ENCODE measurements at regions not wholly inside any gene's neighbourhood (a gene's known extent, or its start where the extent isn't known, plus 50 kb on each side); places are given as distances from the start of the nearest gene placed in this dataset.

- H3K27ac Mint-ChIP-seq: no peak overlapping the region
- Histone ChIP-seq H3K4me3 (replicated peaks in 1 of 3; ENCODE audit: low read depth in 2 of 3, low read length in 3 of 3) (no peak overlapping the region), H3K27ac (ENCODE audit: low read depth in 1 of 2, low read length in 2 of 2) (no peak overlapping the region), H3K9ac (ENCODE audit: insufficient read depth, low read length, poor library complexity, severe bottlenecking) (no peak overlapping the region), H3K9me3 (replicated peaks in 1 of 2; ENCODE audit: control insufficient read depth in 1 of 2, insufficient read depth in 1 of 2, low read length in 2 of 2) (no peaks in the 10 kb centered on the region), H2AFZ (ENCODE audit: insufficient read depth, low read depth, low read length, poor library complexity, severe bottlenecking) (no peak overlapping the region), H3K4me1 (ENCODE audit: control insufficient read depth in 1 of 2, insufficient read depth in 2 of 2, low read length in 2 of 2) (no peaks in the 10 kb centered on the region), H3K36me3 (replicated peaks in 1 of 2; ENCODE audit: control insufficient read depth in 1 of 2, insufficient read depth in 2 of 2, low read length in 2 of 2) (no peaks in the 10 kb centered on the region), H4K20me1 (ENCODE audit: insufficient read depth, low read length) (no peaks in the 10 kb centered on the region), H3K4me2 (replicated peaks; ENCODE audit: extremely low read depth, low read length, poor library complexity, severe bottlenecking) (no peak overlapping the region), H3K79me2 (ENCODE audit: insufficient read depth, low read length) (no peaks in the 10 kb centered on the region), H3K27me3 (ENCODE audit: control insufficient read depth in 2 of 2, insufficient read depth in 2 of 2, low read length in 2 of 2) (no peaks in the 10 kb centered on the region)
- no peaks in the 10 kb centered on the region for H3K4me1 Mint-ChIP-seq
- intact Hi-C loops (cut with micrococcal nuclease): no loop called here
- no peak for TF ChIP-seq CTCF (IDR thresholded peaks at IDR 0.05)
- no peak overlapping the region for H3K4me3 Mint-ChIP-seq
- H3K9me3 Mint-ChIP-seq: no peaks in the 10 kb centered on the region
- no peaks in the 10 kb centered on the region for H3K36me3 Mint-ChIP-seq
- DNase-seq: no peak
- WGBS (ENCODE audit: insufficient coverage): 85% methylated on average over 6 of the region's 6 CpGs
- H3K27me3 Mint-ChIP-seq (ENCODE audit: low read depth in 3 of 3): no peaks in the 10 kb centered on the region
These were observed 150.2 kb upstream of the BMP4 start for GRCh38 chr14:54106661-54107377.

- no peaks in the 10 kb centered on the region for H3K27me3 ChIP-seq (ENCODE audit: control insufficient read depth in 2 of 2, insufficient read depth in 2 of 2, low read length in 2 of 2)
- no peak overlapping the region for H3K9ac ChIP-seq (ENCODE audit: insufficient read depth, low read length, poor library complexity, severe bottlenecking)
- no peaks in the 10 kb centered on the region for H3K4me1 ChIP-seq (ENCODE audit: control insufficient read depth in 1 of 2, insufficient read depth in 2 of 2, low read length in 2 of 2)
- H2AFZ ChIP-seq (ENCODE audit: insufficient read depth, low read depth, low read length, poor library complexity, severe bottlenecking): no peak overlapping the region
- no peaks in the 10 kb centered on the region for H3K79me2 ChIP-seq (ENCODE audit: insufficient read depth, low read length)
- no peaks in the 10 kb centered on the region for H4K20me1 ChIP-seq (ENCODE audit: insufficient read depth, low read length)
- no peak overlapping the region for H3K4me3 ChIP-seq (replicated peaks in 1 of 3; ENCODE audit: low read depth in 2 of 3, low read length in 3 of 3)
- no peaks in the 10 kb centered on the region for H3K9me3 ChIP-seq (replicated peaks in 1 of 2; ENCODE audit: control insufficient read depth in 1 of 2, insufficient read depth in 1 of 2, low read length in 2 of 2)
- no peak overlapping the region for H3K27ac ChIP-seq (ENCODE audit: low read depth in 1 of 2, low read length in 2 of 2)
- Mint-ChIP-seq H3K36me3 (no peaks in the 10 kb centered on the region), H3K27ac (no peak overlapping the region), H3K27me3 (ENCODE audit: low read depth in 3 of 3) (no peaks in the 10 kb centered on the region), H3K9me3 (peaks cover 0 to 8% (median 1%) of the 10 kb centered on the region in 7 donors), H3K4me1 (no peaks in the 10 kb centered on the region), H3K4me3 (no peak overlapping the region)
- DNase-seq: no peak
- intact Hi-C loops (cut with micrococcal nuclease): no loop called here
- no peak overlapping the region for H3K4me2 ChIP-seq (replicated peaks; ENCODE audit: extremely low read depth, low read length, poor library complexity, severe bottlenecking)
- H3K36me3 ChIP-seq (replicated peaks in 1 of 2; ENCODE audit: control insufficient read depth in 1 of 2, insufficient read depth in 2 of 2, low read length in 2 of 2): no peaks in the 10 kb centered on the region
- TF ChIP-seq CTCF (IDR thresholded peaks at IDR 0.05): no peak
- WGBS (ENCODE audit: insufficient coverage): no CpG with 5 or more reads among the region's 3 CpGs
These were observed 152.2 kb upstream of the BMP4 start for GRCh38 chr14:54108481-54109471.

Data from CD14-positive monocyte (primary cell).